NB4 (cell line): ENCODE measurements at regions not wholly inside any gene's neighbourhood (a gene's known extent, or its start where the extent isn't known, plus 50 kb on each side); places are given as distances from the start of the nearest gene placed in this dataset.

Experiments
- DNase-seq: peaks from one replicate; pipeline ENCODE4 v3.0.0; 2010; ENCODE audit warnings: low read depth
- H3K4me3 ChIP-seq: one replicate; pipeline ENCODE4 v1.5.1; 2011; ENCODE audit warnings: mild to moderate bottlenecking, low read depth, low read length, moderate library complexity
- MAX ChIP-seq: IDR thresholded peaks from 2 replicates; pipeline ENCODE4 v1.6.1; 2011; ENCODE audit warnings: low read depth, low read length
- MYC ChIP-seq: IDR thresholded peaks from 2 replicates; pipeline ENCODE4 v1.6.1; 2011; ENCODE audit warnings: low read depth, low read length
- POLR2A ChIP-seq: IDR thresholded peaks from 2 replicates; pipeline ENCODE4 v1.6.1; 2011; ENCODE audit warnings: mild to moderate bottlenecking; ENCODE audit not compliant: insufficient read length; ENCODE audit errors: extremely low read depth
- TF ChIP-seq, protein P1 (sequence below): IDR thresholded peaks from one replicate; pipeline ENCODE4 v1.5.1; 2012; ENCODE audit warnings: low read depth, low read length

GRCh38 chr9:12904261-12905000, 129.6 kb downstream of the LURAP1L start:
- TF ChIP-seq POLR2A (no peak), MYC (no peak), MAX (no peak)
- TF ChIP-seq, protein P1, sequence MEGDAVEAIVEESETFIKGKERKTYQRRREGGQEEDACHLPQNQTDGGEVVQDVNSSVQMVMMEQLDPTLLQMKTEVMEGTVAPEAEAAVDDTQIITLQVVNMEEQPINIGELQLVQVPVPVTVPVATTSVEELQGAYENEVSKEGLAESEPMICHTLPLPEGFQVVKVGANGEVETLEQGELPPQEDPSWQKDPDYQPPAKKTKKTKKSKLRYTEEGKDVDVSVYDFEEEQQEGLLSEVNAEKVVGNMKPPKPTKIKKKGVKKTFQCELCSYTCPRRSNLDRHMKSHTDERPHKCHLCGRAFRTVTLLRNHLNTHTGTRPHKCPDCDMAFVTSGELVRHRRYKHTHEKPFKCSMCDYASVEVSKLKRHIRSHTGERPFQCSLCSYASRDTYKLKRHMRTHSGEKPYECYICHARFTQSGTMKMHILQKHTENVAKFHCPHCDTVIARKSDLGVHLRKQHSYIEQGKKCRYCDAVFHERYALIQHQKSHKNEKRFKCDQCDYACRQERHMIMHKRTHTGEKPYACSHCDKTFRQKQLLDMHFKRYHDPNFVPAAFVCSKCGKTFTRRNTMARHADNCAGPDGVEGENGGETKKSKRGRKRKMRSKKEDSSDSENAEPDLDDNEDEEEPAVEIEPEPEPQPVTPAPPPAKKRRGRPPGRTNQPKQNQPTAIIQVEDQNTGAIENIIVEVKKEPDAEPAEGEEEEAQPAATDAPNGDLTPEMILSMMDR: no peak
- DNase-seq: no peak
- no peak overlapping the region for H3K4me3 ChIP-seq

GRCh38 chr9:12906646-12907045, 131.8 kb downstream of the LURAP1L start:
- TF ChIP-seq MYC (no peak), POLR2A (no peak), MAX (no peak)
- TF ChIP-seq, protein P1: no peak
- DNase-seq: no peak
- no peak overlapping the region for H3K4me3 ChIP-seq

DNA sequence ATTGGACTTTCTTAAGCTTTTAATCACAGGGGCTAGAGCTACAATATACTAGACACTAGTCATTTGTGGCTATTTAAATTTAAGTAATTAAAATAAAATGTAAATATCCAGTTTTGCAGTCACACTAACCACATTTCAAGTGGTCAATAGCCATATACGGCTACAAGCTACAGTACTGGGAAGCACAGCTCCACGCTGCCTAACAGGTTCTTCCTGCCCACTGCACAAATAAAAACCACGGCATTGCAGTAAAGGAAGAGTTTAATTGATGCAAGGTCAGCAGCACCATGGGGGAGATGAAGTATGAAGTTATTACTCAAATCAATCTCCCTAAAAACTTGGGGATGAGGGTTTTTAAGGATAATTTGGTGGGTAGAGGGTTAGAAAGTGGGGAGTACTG, 134.1 kb downstream of the LURAP1L start:
- TF ChIP-seq MYC: no peak
- TF ChIP-seq POLR2A: no peak
- TF ChIP-seq, protein P1: no peak
- no peak for TF ChIP-seq MAX
- DNase-seq: no peak
- H3K4me3 ChIP-seq: no peak overlapping the region

DNA sequence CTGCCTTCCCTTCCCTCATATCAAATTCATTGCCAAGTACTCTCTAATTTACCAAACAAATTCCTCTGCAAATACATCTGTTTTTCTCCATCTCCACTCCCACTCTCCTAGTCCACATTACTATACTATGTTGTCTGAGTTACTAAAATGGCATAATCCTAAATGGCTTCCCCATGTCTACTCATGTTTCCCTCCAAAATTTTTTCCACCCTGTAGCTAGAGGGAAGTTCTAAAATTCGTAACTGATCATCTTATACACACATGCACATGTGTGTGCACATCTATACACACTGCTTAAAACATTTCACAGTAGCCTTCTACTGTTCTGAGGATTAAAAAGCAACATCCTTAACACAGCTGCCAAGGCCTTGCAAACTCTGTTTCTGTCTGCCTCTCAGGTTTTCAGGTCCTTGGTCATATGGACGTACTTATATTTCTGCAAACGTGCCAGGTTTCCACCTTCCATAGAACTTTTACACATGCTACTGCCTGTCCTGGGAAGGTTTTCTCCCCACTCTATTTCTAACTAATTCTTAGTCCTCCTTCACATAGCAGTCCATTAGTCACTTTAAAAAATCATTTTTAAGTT, 140.6 kb downstream of the LURAP1L start:
- TF ChIP-seq, protein P1: no peak
- TF ChIP-seq POLR2A (no peak), MAX (no peak), MYC (no peak)
- no peak for DNase-seq
- no peak overlapping the region for H3K4me3 ChIP-seq

GRCh38 chr9:12916042-12916441, 141.2 kb downstream of the LURAP1L start:
- no peak for TF ChIP-seq MAX
- DNase-seq: no peak
- no peak overlapping the region for H3K4me3 ChIP-seq

DNA sequence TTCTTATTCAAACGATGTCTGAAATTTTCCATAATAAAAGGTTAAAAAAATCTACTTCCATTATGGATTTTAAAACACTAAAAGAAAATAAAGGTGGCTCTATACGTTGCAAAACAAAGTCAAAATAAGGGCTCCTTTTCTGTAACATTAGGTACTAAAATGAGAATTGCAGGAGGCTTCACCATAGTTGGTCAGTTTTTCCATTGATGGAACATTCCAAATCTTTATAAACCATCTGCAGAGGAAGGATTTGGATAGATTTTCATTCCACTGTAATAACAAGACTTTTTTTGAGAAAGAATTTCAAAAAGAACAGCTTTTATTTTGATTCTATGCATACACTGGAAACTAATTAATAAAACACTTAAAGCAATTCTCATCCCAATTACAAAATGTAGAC, 145.6 kb downstream of the LURAP1L start:
- no peak for DNase-seq
- H3K4me3 ChIP-seq: no peak overlapping the region
- TF ChIP-seq POLR2A: no peak
